OCI-LY3 (cell line): ENCODE measurements at regions not wholly inside any gene's neighbourhood (a gene's known extent, or its start where the extent isn't known, plus 50 kb on each side); places are given as distances from the start of the nearest gene placed in this dataset.

ENCODE experiments used
- H2AFZ ChIP-seq: fragments of 200-600, 300-600 bp; shearing (Covaris generic); 2 replicates; pipeline ENCODE4 v1.6.0; 2014; ENCODE audit warnings: antibody characterized with exemption, low read depth, low read length
- H3K27ac ChIP-seq: fragments of 200-600, 300-600 bp; sonication (generic); 2 replicates; pipeline ENCODE4 v1.5.1; 2014; ENCODE audit warnings: mild to moderate bottlenecking, low read length, moderate library complexity, mixed read lengths
- H3K27me3 ChIP-seq: fragments of 200-600, 300-600 bp; sonication (generic); 2 replicates; pipeline ENCODE4 v1.6.1; 2014; ENCODE audit warnings: low read depth, low read length, mixed read lengths
- H3K36me3 ChIP-seq: fragments of 200-600, 300-600 bp; sonication (generic); replicated peaks from 2 replicates; pipeline ENCODE3; 2014; ENCODE audit warnings: low read depth, low read length, mixed read lengths
- H3K4me1 ChIP-seq: fragments of 300-600, 200-600 bp; sonication (generic); 2 replicates; pipeline ENCODE4 v1.6.1; 2014; ENCODE audit warnings: low read length, mixed read lengths
- H3K4me2 ChIP-seq: fragments of 200-600, 300-600 bp; sonication (generic); 2 replicates; pipeline ENCODE4 v1.6.1; 2014; ENCODE audit warnings: low read length, mixed read lengths
- H3K4me3 ChIP-seq: fragments of 300-600, 200-600 bp; sonication (generic); 2 replicates; pipeline ENCODE4 v1.5.1; 2014; ENCODE audit warnings: antibody characterized with exemption, mild to moderate bottlenecking, low read length, moderate library complexity
- H3K79me2 ChIP-seq: fragments of 300-600, 200-600 bp; shearing (Covaris generic); 2 replicates; pipeline ENCODE4 v1.6.1; 2014; ENCODE audit warnings: mild to moderate bottlenecking, low read length, mixed read lengths
- H3K9ac ChIP-seq: fragments of 300-600, 200-600 bp; shearing (Covaris generic); 2 replicates; pipeline ENCODE4 v1.6.0; 2014; ENCODE audit warnings: mild to moderate bottlenecking, low read length, moderate library complexity
- H3K9me3 ChIP-seq: fragments of 200-600, 300-600 bp; shearing (Covaris generic); 2 replicates; pipeline ENCODE4 v1.6.1; 2014; ENCODE audit warnings: low read length, mixed read lengths; ENCODE audit not compliant: insufficient read depth
- H4K20me1 ChIP-seq: fragments of 200-600, 300-600 bp; sonication (generic); 2 replicates; pipeline ENCODE4 v1.6.1; 2016; ENCODE audit warnings: low read length, mixed read lengths; ENCODE audit not compliant: insufficient read depth
- CTCF ChIP-seq: fragments of 200-600, 300-600 bp; sonication (generic); IDR thresholded peaks from 2 replicates; pipeline ENCODE4 v1.5.1; 2014; ENCODE audit warnings: antibody characterized with exemption, low read length, low read depth
- EZH2phosphoT487 ChIP-seq: fragments of 200-600 bp; shearing (Covaris generic); IDR thresholded peaks from 2 replicates; pipeline ENCODE4 v1.6.1; 2018; ENCODE audit warnings: antibody characterized with exemption, mixed run types, low read depth

GRCh38 chr5:96129276-96129675 lies 167.6 kb upstream of the ELL2 start:
- Histone ChIP-seq H3K4me1 (no peaks in the 10 kb centered on the region), H3K4me2 (no peak overlapping the region), H2AFZ (no peak overlapping the region), H3K27me3 (no peaks in the 10 kb centered on the region), H3K9me3 (no peaks in the 10 kb centered on the region), H3K27ac (no peak overlapping the region), H3K4me3 (no peak overlapping the region), H3K79me2 (no peaks in the 10 kb centered on the region), H3K9ac (no peak overlapping the region), H4K20me1 (no peaks in the 10 kb centered on the region), H3K36me3 (no peaks in the 10 kb centered on the region)
- TF ChIP-seq CTCF: no peak
- TF ChIP-seq EZH2phosphoT487: no peak

GRCh38 chr5:96128204-96128864 lies 166.7 kb upstream of the ELL2 start:
- TF ChIP-seq EZH2phosphoT487 (no peak), CTCF (no peak)
- H3K4me1 ChIP-seq: no peaks in the 10 kb centered on the region
- no peaks in the 10 kb centered on the region for H3K36me3 ChIP-seq
- H3K9me3 ChIP-seq: no peaks in the 10 kb centered on the region
- H3K9ac ChIP-seq: no peak overlapping the region
- H4K20me1 ChIP-seq: no peaks in the 10 kb centered on the region
- no peak overlapping the region for H2AFZ ChIP-seq
- H3K4me3 ChIP-seq: no peak overlapping the region
- no peak overlapping the region for H3K4me2 ChIP-seq
- no peaks in the 10 kb centered on the region for H3K27me3 ChIP-seq
- H3K79me2 ChIP-seq: no peaks in the 10 kb centered on the region
- no peak overlapping the region for H3K27ac ChIP-seq

GRCh38 chr5:96127538-96127937 lies 165.9 kb upstream of the ELL2 start:
- Histone ChIP-seq H3K4me1 (no peaks in the 10 kb centered on the region), H3K27ac (no peak overlapping the region), H4K20me1 (no peaks in the 10 kb centered on the region), H3K27me3 (no peaks in the 10 kb centered on the region), H3K9me3 (no peaks in the 10 kb centered on the region), H2AFZ (no peak overlapping the region), H3K9ac (no peak overlapping the region), H3K4me3 (no peak overlapping the region), H3K36me3 (no peaks in the 10 kb centered on the region), H3K4me2 (no peak overlapping the region), H3K79me2 (no peaks in the 10 kb centered on the region)
- TF ChIP-seq CTCF (no peak), EZH2phosphoT487 (no peak)

- H3K27ac ChIP-seq: no peak overlapping the region
- no peaks in the 10 kb centered on the region for H3K79me2 ChIP-seq
- H2AFZ ChIP-seq: no peak overlapping the region
- no peak overlapping the region for H3K9ac ChIP-seq
- H3K36me3 ChIP-seq: no peaks in the 10 kb centered on the region
- no peaks in the 10 kb centered on the region for H3K27me3 ChIP-seq
- no peaks in the 10 kb centered on the region for H3K9me3 ChIP-seq
- no peak overlapping the region for H3K4me3 ChIP-seq
- H3K4me1 ChIP-seq: no peaks in the 10 kb centered on the region
- H3K4me2 ChIP-seq: no peak overlapping the region
- TF ChIP-seq EZH2phosphoT487 (no peak), CTCF (no peak)
- no peaks in the 10 kb centered on the region for H4K20me1 ChIP-seq
Measured at GRCh38 chr5:96125231-96125891, 163.7 kb upstream of the ELL2 start.
